K562 (cell line): ENCODE measurements at regions not wholly inside any gene's neighbourhood (a gene's known extent, or its start where the extent isn't known, plus 50 kb on each side); places are given as distances from the start of the nearest gene placed in this dataset.

Source experiments
- CTCF ChIP-seq, 3 experiments: IDR thresholded peaks in 2 of 3; conservative IDR thresholded peaks in 1 of 3; 2 replicates each; pipeline ENCODE4 v1.5.1; 2011 to 2012; ENCODE audit warnings: low read length in 3 of 3, mild to moderate bottlenecking in 3 of 3, control low read depth in 2 of 3, improper control_type of control experiment in 1 of 3, inconsistent platforms in 1 of 3, low read depth in 1 of 3, mixed read lengths in 1 of 3, moderate library complexity in 1 of 3; ENCODE audit not compliant: insufficient read depth in 2 of 3
- POLR2A ChIP-seq: fragments of 450-650 bp; conservative IDR thresholded peaks from 2 replicates; pipeline ENCODE4 v1.6.1; 2016

- TF ChIP-seq CTCF (IDR thresholded peaks at IDR 0.05 in 2 of 3, conservative IDR thresholded peaks at IDR 0.05 in 1 of 3; ENCODE audit: insufficient read depth in 2 of 3, low read depth in 1 of 3, low read length in 3 of 3) (no peak), POLR2A (no peak)
These were observed 1355.7 kb upstream of the ADGRL2 start for GRCh38 chr1:80445033-80445432.
